GM12878 (cell line): ENCODE measurements at regions not wholly inside any gene's neighbourhood (a gene's known extent, or its start where the extent isn't known, plus 50 kb on each side); places are given as distances from the start of the nearest gene placed in this dataset.

Experiments
- ATAC-seq: fragments of 200-7000 bp; cut with Tn5 transposase; 3 replicates; pipeline ENCODE4 v1.9.1; 2020; ENCODE audit warnings: mild to moderate bottlenecking, moderate library complexity
- BruUV-seq: library from RNA; stranded (reverse); fragments of 400-500 nt; replicated peaks from 2 replicates; lab custom pipeline; 2021; lab: Mats Ljungman, UMichigan
- CTCF ChIA-PET: fragments of 300-600 bp; sonication (Branson Sonifier 250); formaldehyde crosslinking; extraction: SDS; loops from one replicate; lab custom pipeline; 2021; ENCODE audit warnings: inconsistent platforms; lab: Yijun Ruan, JAX
- POLR2A ChIA-PET: fragments of 350-600 bp; formaldehyde crosslinking; extraction: SDS; loops from one replicate; lab custom pipeline; 2021; ENCODE audit warnings: inconsistent platforms; lab: Charles Lee
- RAD21 ChIA-PET: fragments of 300-600 bp; sonication (Branson Sonifier 250); formaldehyde crosslinking; loops from one replicate; lab custom pipeline; 2023; ENCODE audit warnings: antibody characterized with exemption; ENCODE audit not compliant: unreplicated experiment; lab: Charles Lee
- SMC1A ChIA-PET: fragments of 300-600 bp; sonication (Branson Sonifier 250); formaldehyde crosslinking; loops from one replicate; lab custom pipeline; 2023; ENCODE audit not compliant: unreplicated experiment, uncharacterized antibody; lab: Charles Lee
- DNase-seq: peaks from one replicate; pipeline ENCODE4 v3.0.0-alpha.2; 2011; ENCODE audit warnings: low read depth, low spot score
- FAIRE-seq: peaks from 3 replicates; lab custom pipeline; 2011; peaks lifted over from hg19 to GRCh38; lab: Jason Lieb, UNC
- H2AFZ ChIP-seq: 2 replicates; pipeline ENCODE4 v1.6.0; 2011; ENCODE audit warnings: low read depth, low read length, control low read depth; ENCODE audit not compliant: control insufficient read depth
- H3K27ac ChIP-seq: 2 replicates; pipeline ENCODE4 v1.5.1; 2011; ENCODE audit warnings: control low read depth; ENCODE audit not compliant: control insufficient read depth, insufficient read depth
- H3K27me3 ChIP-seq, 2 experiments: replicated peaks in 1 of 2; 2 replicates each; pipeline versions ENCODE4 v1.6.0 to v1.6.1; 2011; ENCODE audit warnings: low read length in 1 of 2; ENCODE audit not compliant: control insufficient read depth in 2 of 2, insufficient read depth in 2 of 2
- H3K36me3 ChIP-seq, 2 experiments: 2 replicates each; pipeline ENCODE4 v1.5.1; 2011; ENCODE audit warnings: low read length in 1 of 2; ENCODE audit not compliant: control insufficient read depth in 2 of 2, insufficient read depth in 2 of 2
- H3K4me1 ChIP-seq: 2 replicates; pipeline ENCODE4 v1.6.1; 2011; ENCODE audit warnings: mild to moderate bottlenecking, low read length, moderate library complexity, mixed read lengths; ENCODE audit not compliant: control insufficient read depth, insufficient read depth
- H3K4me2 ChIP-seq: 2 replicates; pipeline ENCODE4 v1.6.0; 2011; ENCODE audit warnings: control low read depth; ENCODE audit not compliant: control insufficient read depth, insufficient read depth
- H3K4me3 ChIP-seq: fragments of 200-600 bp; sonication (generic); 2 replicates; pipeline ENCODE4 v1.5.1; 2016
- H3K79me2 ChIP-seq: 2 replicates; pipeline ENCODE4 v1.6.0; 2011; ENCODE audit warnings: low read length; ENCODE audit not compliant: control insufficient read depth, insufficient read depth
- H3K9ac ChIP-seq: 2 replicates; pipeline ENCODE4 v1.8.0; 2011; ENCODE audit warnings: low read length, control low read depth, mixed read lengths; ENCODE audit not compliant: control insufficient read depth, insufficient read depth
- H3K9me3 ChIP-seq: replicated peaks from 3 replicates; pipeline ENCODE4 v1.5.1; 2011; ENCODE audit warnings: mild to moderate bottlenecking, low read length; ENCODE audit not compliant: control insufficient read depth, insufficient read depth
- H4K20me1 ChIP-seq: 2 replicates; pipeline ENCODE4 v1.6.0; 2011; ENCODE audit not compliant: control insufficient read depth, insufficient read depth
- EGR1 ChIP-seq, 2 experiments: IDR thresholded peaks; 1 replicate in 1 of 2; 2 replicates in 1 of 2; pipeline ENCODE4 v1.6.1; 2011 to 2012; ENCODE audit warnings: low read depth in 2 of 2, low read length in 2 of 2, borderline replicate concordance in 1 of 2, mild to moderate bottlenecking in 1 of 2, moderate library complexity in 1 of 2
- ETV6 ChIP-seq, 2 experiments: fragments of 450-650 bp in 1 of 2; IDR thresholded peaks in 1 of 2; conservative IDR thresholded peaks in 1 of 2; 2 replicates each; pipeline ENCODE4 v1.6.1; 2014; ENCODE audit warnings: antibody characterized with exemption in 1 of 2, borderline replicate concordance in 1 of 2, low read depth in 1 of 2, mild to moderate bottlenecking in 1 of 2, moderate library complexity in 1 of 2
- RAD21 ChIP-seq: IDR thresholded peaks from 2 replicates; pipeline ENCODE4 v1.6.1; 2011; ENCODE audit warnings: mild to moderate bottlenecking, low read depth, low read length, moderate library complexity; ENCODE audit not compliant: insufficient read depth
- RELB ChIP-seq: fragments of 450-650 bp; IDR thresholded peaks from 2 replicates; pipeline ENCODE4 v1.6.1; 2017; ENCODE audit warnings: low read depth, mild to moderate bottlenecking, moderate library complexity
- WGBS: methylation state at CpG from one replicate; pipeline ENCODE4 v1.1.6; 2016; ENCODE audit warnings: low lambda C conversion rate; ENCODE audit not compliant: insufficient replicate concordance, insufficient coverage; ENCODE audit errors: missing lambda C conversion rate; 5-methylcytosine and 5-hydroxymethylcytosine counted together
- in situ Hi-C: fragments of 300-500 bp; cut with MboI; formaldehyde crosslinking; loops from 9 replicates; pipeline ENCODE4 v1.14.3; 2018; ENCODE audit warnings: mixed read lengths
- intact Hi-C: fragments of 100-400 bp; cut with micrococcal nuclease; formaldehyde crosslinking; loops from one replicate; pipeline ENCODE4 v1.14.2; 2022; ENCODE audit not compliant: unreplicated experiment

GRCh38 chr17:55606488-55606815 is 95.2 kb upstream of the SMIM36 start:
- Histone ChIP-seq H2AFZ (no peak overlapping the region), H3K27ac (no peak overlapping the region), H3K79me2 (no peaks in the 10 kb centered on the region), H3K4me3 (no peak overlapping the region), H3K4me1 (no peaks in the 10 kb centered on the region), H3K9me3 (no peaks in the 10 kb centered on the region), H3K36me3 (no peaks in the 10 kb centered on the region), H3K27me3 (no peaks in the 10 kb centered on the region), H3K9ac (no peak overlapping the region), H4K20me1 (no peaks in the 10 kb centered on the region), H3K4me2 (no peak overlapping the region)
- ChIA-PET CTCF (no interaction called here), RAD21 (no interaction called here), SMC1A (interaction anchor here (0.5 to 0.7 kb wide), 2 partner anchors 258 to 554 kb away, joined by 3 read pairs; no protein-coding TSS in a partner anchor), POLR2A (no interaction called here)
- WGBS, result 0% methylated on average over 1 of the region's 1 CpG
- FAIRE-seq (no peak), DNase-seq (no peak), ATAC-seq (no peak)
- TF ChIP-seq RAD21 (no peak), EGR1 (IDR thresholded peaks at IDR 0.05; ENCODE audit: borderline replicate concordance in 1 of 2, low read depth in 2 of 2, low read length in 2 of 2) (no peak), ETV6 (conservative IDR thresholded peaks at IDR 0.05 in 1 of 2, IDR thresholded peaks at IDR 0.05 in 1 of 2; ENCODE audit: borderline replicate concordance in 1 of 2, low read depth in 1 of 2) (no peak), RELB (no peak)
- intact Hi-C loops (no loop called here), in situ Hi-C loops (loop anchor here (5.0 kb wide), 1 partner anchor 79 kb away; no protein-coding TSS in a partner anchor)
- no TSS peak for BruUV-seq
